OCI-LY1 (cell line): ENCODE measurements at regions not wholly inside any gene's neighbourhood (a gene's known extent, or its start where the extent isn't known, plus 50 kb on each side); places are given as distances from the start of the nearest gene placed in this dataset.

Source experiments
- EZH2 ChIP-seq: fragments of 200-600 bp; sonication (generic), shearing (Covaris generic); IDR thresholded peaks from 2 replicates; pipeline ENCODE4 v1.8.0; 2017; ENCODE audit warnings: borderline replicate concordance, mixed run types, mild to moderate bottlenecking, antibody characterized with exemption, low read length, moderate library complexity, mixed read lengths
- TF ChIP-seq, protein P1 (sequence below): fragments of 200-600 bp; sonication (generic), shearing (Covaris generic); IDR thresholded peaks from 2 replicates; pipeline ENCODE4 v1.5.1; 2017; ENCODE audit warnings: mild to moderate bottlenecking, antibody characterized with exemption, low read length, moderate library complexity, mixed read lengths

DNA sequence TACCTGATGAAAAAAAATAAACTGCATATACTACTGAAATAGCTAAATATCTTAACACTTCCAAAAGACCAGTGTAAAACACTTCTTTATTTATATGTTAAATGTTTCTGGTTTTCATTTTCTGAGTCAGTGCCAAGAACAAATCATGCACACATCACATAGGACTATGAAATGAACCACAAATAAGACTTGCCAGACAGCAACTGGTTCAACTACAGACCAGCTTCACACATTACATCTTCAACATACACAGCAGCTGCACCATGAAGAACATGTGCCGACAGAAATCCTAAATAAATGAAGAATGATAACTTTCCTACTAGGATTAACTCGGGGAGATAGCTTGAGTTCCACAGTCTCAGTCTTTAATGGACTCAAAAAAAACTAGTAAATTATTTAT, 168.3 kb upstream of the STXBP5 start:
- TF ChIP-seq, protein P1, sequence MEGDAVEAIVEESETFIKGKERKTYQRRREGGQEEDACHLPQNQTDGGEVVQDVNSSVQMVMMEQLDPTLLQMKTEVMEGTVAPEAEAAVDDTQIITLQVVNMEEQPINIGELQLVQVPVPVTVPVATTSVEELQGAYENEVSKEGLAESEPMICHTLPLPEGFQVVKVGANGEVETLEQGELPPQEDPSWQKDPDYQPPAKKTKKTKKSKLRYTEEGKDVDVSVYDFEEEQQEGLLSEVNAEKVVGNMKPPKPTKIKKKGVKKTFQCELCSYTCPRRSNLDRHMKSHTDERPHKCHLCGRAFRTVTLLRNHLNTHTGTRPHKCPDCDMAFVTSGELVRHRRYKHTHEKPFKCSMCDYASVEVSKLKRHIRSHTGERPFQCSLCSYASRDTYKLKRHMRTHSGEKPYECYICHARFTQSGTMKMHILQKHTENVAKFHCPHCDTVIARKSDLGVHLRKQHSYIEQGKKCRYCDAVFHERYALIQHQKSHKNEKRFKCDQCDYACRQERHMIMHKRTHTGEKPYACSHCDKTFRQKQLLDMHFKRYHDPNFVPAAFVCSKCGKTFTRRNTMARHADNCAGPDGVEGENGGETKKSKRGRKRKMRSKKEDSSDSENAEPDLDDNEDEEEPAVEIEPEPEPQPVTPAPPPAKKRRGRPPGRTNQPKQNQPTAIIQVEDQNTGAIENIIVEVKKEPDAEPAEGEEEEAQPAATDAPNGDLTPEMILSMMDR, result no peak
- TF ChIP-seq EZH2, result no peak
